PC-3 (cell line): ENCODE measurements at regions not wholly inside any gene's neighbourhood (a gene's known extent, or its start where the extent isn't known, plus 50 kb on each side); places are given as distances from the start of the nearest gene placed in this dataset.

Source experiments
- ATAC-seq: fragments of 200-7000 bp; cut with Tn5 transposase; 2 replicates; pipeline ENCODE4 v1.9.1; 2020; ENCODE audit warnings: mild to moderate bottlenecking, moderate library complexity
- BruUV-seq: library from RNA; stranded (reverse); fragments of 400-500 nt; replicated peaks from 2 replicates; lab custom pipeline; 2021; lab: Mats Ljungman, UMichigan
- CTCF ChIA-PET: fragments of 300-600 bp; sonication (Branson Sonifier 250); formaldehyde crosslinking; loops from one replicate; lab custom pipeline; 2022; ENCODE audit warnings: antibody characterized with exemption; lab: Charles Lee
- POLR2A ChIA-PET: fragments of 300-600 bp; sonication (Branson Sonifier 250); formaldehyde crosslinking; loops from one replicate; lab custom pipeline; 2022; ENCODE audit warnings: antibody characterized with exemption; ENCODE audit not compliant: unreplicated experiment; lab: Charles Lee
- DNase-seq: peaks from one replicate; pipeline ENCODE4 v3.0.0-alpha.2; 2015
- H2AFZ ChIP-seq: fragments of 300-600 bp; sonication (generic); 2 replicates; pipeline ENCODE4 v1.6.0; 2016; ENCODE audit warnings: antibody characterized with exemption, low read length
- H3F3A ChIP-seq: fragments of 300-600 bp; sonication (generic); one replicate; pipeline ENCODE4 v1.6.0; 2017; ENCODE audit warnings: antibody characterized with exemption, low read length, control low read depth, mild to moderate bottlenecking; ENCODE audit not compliant: unreplicated experiment
- H3K27ac ChIP-seq: fragments of 300-600 bp; sonication (generic); 2 replicates; pipeline ENCODE4 v1.5.1; 2016; ENCODE audit warnings: mild to moderate bottlenecking, low read length
- H3K27me3 ChIP-seq: fragments of 300-600 bp; sonication (generic); 2 replicates; pipeline ENCODE4 v1.6.1; 2016; ENCODE audit warnings: low read length, mixed read lengths
- H3K36me3 ChIP-seq: fragments of 300-600 bp; sonication (generic); 2 replicates; pipeline ENCODE4 v1.6.1; 2016; ENCODE audit warnings: low read depth, mixed run types, low read length, mixed read lengths
- H3K4me1 ChIP-seq: fragments of 300-600 bp; sonication (generic); 2 replicates; pipeline ENCODE4 v1.5.1; 2016; ENCODE audit warnings: low read length; ENCODE audit not compliant: insufficient read depth
- H3K4me2 ChIP-seq: fragments of 300-600 bp; sonication (generic); 2 replicates; pipeline ENCODE4 v1.6.0; 2016; ENCODE audit warnings: low read length
- H3K4me3 ChIP-seq: fragments of 300-600 bp; sonication (generic); 2 replicates; pipeline ENCODE4 v1.5.1; 2016; ENCODE audit warnings: mild to moderate bottlenecking, low read length, mixed read lengths
- H3K79me2 ChIP-seq: fragments of 300-600 bp; sonication (generic); 2 replicates; pipeline ENCODE4 v1.6.1; 2017; ENCODE audit warnings: low read length, mixed read lengths
- H3K9ac ChIP-seq: fragments of 300-600 bp; sonication (generic); 2 replicates; pipeline ENCODE4 v1.6.0; 2016; ENCODE audit warnings: mild to moderate bottlenecking, low read length
- H3K9me2 ChIP-seq: fragments of 300-600 bp; sonication (generic); replicated peaks from 2 replicates; pipeline ENCODE4 v1.6.1; 2016; ENCODE audit warnings: mixed run types, low read length, mixed read lengths
- H3K9me3 ChIP-seq: fragments of 300-600 bp; sonication (generic); 2 replicates; pipeline ENCODE4 v1.6.1; 2016; ENCODE audit warnings: low read length, mixed read lengths
- H4K20me1 ChIP-seq: fragments of 300-600 bp; sonication (generic); 2 replicates; pipeline ENCODE4 v1.6.1; 2016; ENCODE audit warnings: low read length, mixed read lengths
- CTCF ChIP-seq: fragments of 300-600 bp; sonication (generic); conservative IDR thresholded peaks from 2 replicates; pipeline ENCODE4 v1.5.1; 2017; ENCODE audit warnings: antibody characterized with exemption, low read depth, mild to moderate bottlenecking, low read length
- EZH2 ChIP-seq: fragments of 300-600 bp; sonication (generic); IDR thresholded peaks from one replicate; pipeline ENCODE4 v1.6.1; 2017; ENCODE audit warnings: antibody characterized with exemption, mild to moderate bottlenecking, low read length; ENCODE audit not compliant: unreplicated experiment
- EZH2phosphoT487 ChIP-seq: fragments of 300-600 bp; sonication (generic); IDR thresholded peaks from 2 replicates; pipeline ENCODE4 v1.6.1; 2018; ENCODE audit warnings: mild to moderate bottlenecking, antibody characterized with exemption, low read length, borderline replicate concordance
- intact Hi-C: fragments of 100-400 bp; cut with micrococcal nuclease; formaldehyde crosslinking; loops from 2 replicates; pipeline ENCODE4 v1.9.0; 2023

GRCh38 chr18:56267334-56267733, 371.1 kb downstream of the TXNL1 start:
- H3K27me3 ChIP-seq, result no peaks in the 10 kb centered on the region
- H3K4me1 ChIP-seq, result no peaks in the 10 kb centered on the region
- ChIA-PET CTCF (no interaction called here), POLR2A (no interaction called here)
- H3K4me3 ChIP-seq, result no peak overlapping the region
- H3K9ac ChIP-seq, result no peak overlapping the region
- H3K27ac ChIP-seq, result no peak overlapping the region
- no peaks in the 10 kb centered on the region for H3K9me3 ChIP-seq
- no peak overlapping the region for H3K4me2 ChIP-seq
- BruUV-seq, result no TSS peak
- no peaks in the 10 kb centered on the region for H4K20me1 ChIP-seq
- no peak for DNase-seq
- intact Hi-C loops, result no loop called here
- no peak overlapping the region for H2AFZ ChIP-seq
- no peak for ATAC-seq
- no peaks in the 10 kb centered on the region for H3F3A ChIP-seq
- TF ChIP-seq EZH2phosphoT487, result no peak
- TF ChIP-seq EZH2, result no peak
- no peak for TF ChIP-seq CTCF
- H3K36me3 ChIP-seq, result no peaks in the 10 kb centered on the region
- H3K9me2 ChIP-seq, result no peaks in the 10 kb centered on the region
- no peaks in the 10 kb centered on the region for H3K79me2 ChIP-seq

- no peaks in the 10 kb centered on the region for H3K36me3 ChIP-seq
- ATAC-seq, result no peak
- H4K20me1 ChIP-seq, result no peaks in the 10 kb centered on the region
Measured at GRCh38 chr18:56258178-56258577, 380.2 kb downstream of the TXNL1 start.

More at GRCh38 chr18:56258178-56258577, 380.2 kb downstream of the TXNL1 start:
- TF ChIP-seq EZH2phosphoT487 (no peak), CTCF (no peak), EZH2 (no peak)
- Histone ChIP-seq H3K4me2 (no peak overlapping the region), H3K27ac (no peak overlapping the region), H3K9me3 (no peaks in the 10 kb centered on the region), H3K27me3 (no peaks in the 10 kb centered on the region), H3K4me3 (no peak overlapping the region), H2AFZ (no peak overlapping the region), H3K9me2 (no peaks in the 10 kb centered on the region), H3K4me1 (peaks cover 5% of the 10 kb centered on the region; the same call in 1 of the 2 replicates), H3F3A (no peaks in the 10 kb centered on the region), H3K79me2 (no peaks in the 10 kb centered on the region), H3K9ac (no peak overlapping the region)
- POLR2A ChIA-PET, result no interaction called here
- no TSS peak for BruUV-seq
- intact Hi-C loops, result no loop called here
- no peak for DNase-seq
- CTCF ChIA-PET, result no interaction called here
